HUES6 (cell line): ENCODE measurements at regions not wholly inside any gene's neighbourhood (a gene's known extent, or its start where the extent isn't known, plus 50 kb on each side); places are given as distances from the start of the nearest gene placed in this dataset.
"Not testable (repeated sequence)": the region's sequence is repeated elsewhere in the genome, so short reads cannot be mapped to it uniquely, and the experiment has no call there.

Experiments
- H3K27ac ChIP-seq: 2 replicates; pipeline ENCODE4 v1.7.0; 2013; ENCODE audit warnings: low read depth, mild to moderate bottlenecking, low read length, inconsistent platforms
- H3K27me3 ChIP-seq: 2 replicates; pipeline ENCODE4 v1.6.1; 2013; ENCODE audit warnings: low read length; ENCODE audit not compliant: control insufficient read depth, insufficient read depth
- H3K36me3 ChIP-seq: 2 replicates; pipeline ENCODE4 v1.6.1; 2013; ENCODE audit warnings: low read length; ENCODE audit not compliant: control insufficient read depth, insufficient read depth
- H3K4me1 ChIP-seq: 2 replicates; pipeline ENCODE4 v1.6.1; 2013; ENCODE audit warnings: low read length; ENCODE audit not compliant: control insufficient read depth, insufficient read depth
- H3K4me3 ChIP-seq: 2 replicates; pipeline ENCODE4 v1.5.1; 2013; ENCODE audit warnings: low read depth, low read length
- H3K9ac ChIP-seq: one replicate; pipeline ENCODE4 v1.6.1; 2013; ENCODE audit warnings: mild to moderate bottlenecking, low read length
- H3K9me3 ChIP-seq: 2 replicates; pipeline ENCODE4 v1.6.1; 2013; ENCODE audit warnings: low read depth, low read length; ENCODE audit not compliant: control insufficient read depth, insufficient read depth

- Histone ChIP-seq H3K27ac (no peak overlapping the region), H3K4me1 (no peaks in the 10 kb centered on the region), H3K9ac (no peak overlapping the region)
Observed at GRCh38 chr2:8138525-8138922, 543.3 kb upstream of the ID2 start.

GRCh38 chr2:8138923-8139667 is 542.8 kb upstream of the ID2 start:
- H3K27me3 ChIP-seq, result no peaks in the 10 kb centered on the region
- no peaks in the 10 kb centered on the region for H3K4me1 ChIP-seq
- H3K27ac ChIP-seq, result no peak overlapping the region
- H3K36me3 ChIP-seq, result no peaks in the 10 kb centered on the region
- no peak overlapping the region for H3K4me3 ChIP-seq
- H3K9ac ChIP-seq, result no peak overlapping the region
- no peaks in the 10 kb centered on the region for H3K9me3 ChIP-seq

More at GRCh38 chr2:8138525-8138922, 543.3 kb upstream of the ID2 start:
- no peak overlapping the region for H3K4me3 ChIP-seq
- H3K9me3 ChIP-seq, result no peaks in the 10 kb centered on the region
- H3K36me3 ChIP-seq, result no peaks in the 10 kb centered on the region
- no peaks in the 10 kb centered on the region for H3K27me3 ChIP-seq

DNA sequence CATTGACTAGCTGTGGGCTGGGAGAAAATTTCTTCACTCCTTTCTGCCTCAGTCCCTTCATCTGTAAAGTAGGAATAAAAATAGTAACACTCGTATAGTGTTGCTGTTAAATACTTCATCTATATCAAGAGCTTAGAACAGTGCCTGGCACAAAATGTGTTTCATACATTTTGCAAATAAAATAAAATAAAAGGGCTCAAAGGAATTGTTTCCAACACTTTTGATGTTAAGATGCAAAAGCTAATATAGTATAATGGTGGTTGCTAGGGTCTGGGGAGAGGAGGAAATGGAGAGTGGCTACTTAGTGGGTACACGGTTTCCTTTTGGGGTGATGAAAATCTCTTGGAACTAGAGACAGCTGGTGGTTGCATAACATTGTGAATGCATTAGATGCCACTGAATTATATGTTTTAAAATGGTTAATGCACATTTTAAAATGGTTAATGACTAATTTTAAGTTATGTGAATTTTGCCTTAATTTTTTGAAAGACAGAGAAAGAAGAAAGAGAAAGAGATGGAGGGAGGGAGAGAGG is 542.1 kb upstream of the ID2 start:
- H3K4me3 ChIP-seq, result no peak overlapping the region

GRCh38 chr2:8141079-8141707 is 540.7 kb upstream of the ID2 start:
- Histone ChIP-seq H3K36me3 (no peaks in the 10 kb centered on the region), H3K4me3 (no peak overlapping the region), H3K27me3 (no peaks in the 10 kb centered on the region), H3K4me1 (no peaks in the 10 kb centered on the region), H3K9me3 (no peaks in the 10 kb centered on the region), H3K27ac (no peak overlapping the region), H3K9ac (no peak overlapping the region)

More for the DNA sequence above, 542.1 kb upstream of the ID2 start:
- Histone ChIP-seq H3K4me1 (no peaks in the 10 kb centered on the region), H3K9ac (no peak overlapping the region), H3K36me3 (no peaks in the 10 kb centered on the region), H3K27me3 (no peaks in the 10 kb centered on the region), H3K9me3 (no peaks in the 10 kb centered on the region), H3K27ac (no peak overlapping the region)

DNA sequence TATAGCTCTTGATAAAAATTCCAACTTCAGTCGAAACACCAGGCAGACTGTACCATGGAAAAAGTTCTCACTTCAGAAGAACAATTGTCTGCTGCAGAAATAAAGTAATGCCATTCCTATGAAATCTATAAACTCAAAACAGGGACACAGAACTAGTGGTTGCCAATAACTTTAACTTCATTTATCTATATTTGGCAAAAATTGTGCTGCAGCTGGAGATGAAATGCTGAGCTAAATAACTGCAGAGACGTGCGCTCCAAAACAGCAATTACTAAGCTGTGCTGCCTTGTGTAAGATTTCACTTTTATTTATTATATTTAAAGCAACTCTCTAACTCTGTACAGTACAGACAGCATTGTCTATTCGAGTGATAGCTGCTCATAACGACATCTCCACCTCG is 540.1 kb upstream of the ID2 start:
- H3K4me3 ChIP-seq, result no peak overlapping the region
- H3K36me3 ChIP-seq, result no peaks in the 10 kb centered on the region
- H3K4me1 ChIP-seq, result no peaks in the 10 kb centered on the region
- H3K9ac ChIP-seq, result no peak overlapping the region
- H3K27me3 ChIP-seq, result no peaks in the 10 kb centered on the region
- H3K9me3 ChIP-seq, result no peaks in the 10 kb centered on the region
- no peak overlapping the region for H3K27ac ChIP-seq

DNA sequence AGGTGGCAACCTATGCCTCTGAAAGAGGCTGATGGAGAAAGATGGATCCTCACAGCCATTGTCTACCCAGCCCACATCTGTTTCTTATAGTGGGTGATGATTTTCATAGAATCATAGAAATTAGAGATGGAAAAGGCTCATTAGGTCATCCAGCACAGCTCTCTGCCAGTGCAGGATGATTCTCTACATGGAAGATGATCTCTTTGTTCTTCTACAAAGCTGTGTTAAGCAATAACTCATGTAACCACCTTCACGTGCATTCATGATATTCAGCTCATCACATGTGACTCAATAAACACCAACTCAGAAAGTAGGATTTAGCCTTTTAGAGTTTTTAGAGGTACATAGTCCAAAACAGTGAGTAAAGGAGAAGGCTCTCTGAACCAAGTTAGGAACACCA is 539.4 kb upstream of the ID2 start:
- H3K27me3 ChIP-seq, result no peaks in the 10 kb centered on the region
- H3K4me1 ChIP-seq, result no peaks in the 10 kb centered on the region
- no peak overlapping the region for H3K27ac ChIP-seq
- no peaks in the 10 kb centered on the region for H3K9me3 ChIP-seq
- no peak overlapping the region for H3K9ac ChIP-seq
- no peaks in the 10 kb centered on the region for H3K36me3 ChIP-seq
- no peak overlapping the region for H3K4me3 ChIP-seq

GRCh38 chr2:8144131-8144631 is 537.7 kb upstream of the ID2 start:
- Histone ChIP-seq H3K9ac (no peak overlapping the region), H3K4me1 (no peaks in the 10 kb centered on the region), H3K36me3 (no peaks in the 10 kb centered on the region), H3K9me3 (no peaks in the 10 kb centered on the region), H3K27me3 (no peaks in the 10 kb centered on the region), H3K4me3 (no peak overlapping the region), H3K27ac (no peak overlapping the region)

DNA sequence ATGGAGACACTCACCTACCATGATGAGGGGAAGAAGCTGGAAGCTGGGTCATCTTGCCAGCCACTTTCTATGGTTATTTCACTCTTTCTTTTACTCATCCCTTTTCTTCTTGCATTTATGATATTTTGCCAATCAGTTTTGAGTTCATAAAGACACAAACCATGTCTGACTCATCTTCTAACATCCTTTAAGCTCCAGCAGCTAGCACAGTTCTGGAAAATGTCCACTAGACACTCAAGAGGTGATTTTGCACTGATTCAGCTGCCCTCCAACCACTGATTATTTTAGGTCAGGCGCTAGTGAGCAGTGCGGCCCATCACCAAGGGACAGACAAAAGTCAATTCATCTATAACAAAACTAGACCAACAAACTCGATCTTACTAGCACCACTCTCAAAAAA is 537.1 kb upstream of the ID2 start:
- no peaks in the 10 kb centered on the region for H3K27me3 ChIP-seq
- H3K27ac ChIP-seq, result no peak overlapping the region
- no peaks in the 10 kb centered on the region for H3K9me3 ChIP-seq
- no peak overlapping the region for H3K9ac ChIP-seq
- H3K4me1 ChIP-seq, result no peaks in the 10 kb centered on the region
- no peaks in the 10 kb centered on the region for H3K36me3 ChIP-seq
- no peak overlapping the region for H3K4me3 ChIP-seq

DNA sequence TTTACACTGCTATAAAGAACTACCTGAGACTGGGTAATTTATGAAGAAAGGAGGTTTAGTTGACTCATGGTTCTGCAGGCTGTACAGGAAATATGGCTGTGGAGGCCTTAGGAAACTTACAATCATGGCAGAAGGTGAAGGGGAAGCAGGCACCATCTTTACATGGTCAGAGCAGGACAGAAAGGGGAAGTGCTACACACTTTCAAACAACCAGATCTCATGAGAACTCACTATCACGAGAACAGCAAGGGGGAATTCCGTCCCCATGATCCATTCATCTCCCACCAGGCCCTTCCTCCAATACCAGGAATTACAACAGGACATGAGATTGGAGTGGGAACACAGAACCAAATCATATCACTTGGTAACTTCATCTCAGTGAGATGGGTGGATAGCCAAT is 536.5 kb upstream of the ID2 start:
- not testable (repeated sequence) for H3K9ac ChIP-seq, H3K36me3 ChIP-seq, H3K4me3 ChIP-seq, H3K27me3 ChIP-seq, H3K4me1 ChIP-seq, H3K9me3 ChIP-seq, H3K27ac ChIP-seq

DNA sequence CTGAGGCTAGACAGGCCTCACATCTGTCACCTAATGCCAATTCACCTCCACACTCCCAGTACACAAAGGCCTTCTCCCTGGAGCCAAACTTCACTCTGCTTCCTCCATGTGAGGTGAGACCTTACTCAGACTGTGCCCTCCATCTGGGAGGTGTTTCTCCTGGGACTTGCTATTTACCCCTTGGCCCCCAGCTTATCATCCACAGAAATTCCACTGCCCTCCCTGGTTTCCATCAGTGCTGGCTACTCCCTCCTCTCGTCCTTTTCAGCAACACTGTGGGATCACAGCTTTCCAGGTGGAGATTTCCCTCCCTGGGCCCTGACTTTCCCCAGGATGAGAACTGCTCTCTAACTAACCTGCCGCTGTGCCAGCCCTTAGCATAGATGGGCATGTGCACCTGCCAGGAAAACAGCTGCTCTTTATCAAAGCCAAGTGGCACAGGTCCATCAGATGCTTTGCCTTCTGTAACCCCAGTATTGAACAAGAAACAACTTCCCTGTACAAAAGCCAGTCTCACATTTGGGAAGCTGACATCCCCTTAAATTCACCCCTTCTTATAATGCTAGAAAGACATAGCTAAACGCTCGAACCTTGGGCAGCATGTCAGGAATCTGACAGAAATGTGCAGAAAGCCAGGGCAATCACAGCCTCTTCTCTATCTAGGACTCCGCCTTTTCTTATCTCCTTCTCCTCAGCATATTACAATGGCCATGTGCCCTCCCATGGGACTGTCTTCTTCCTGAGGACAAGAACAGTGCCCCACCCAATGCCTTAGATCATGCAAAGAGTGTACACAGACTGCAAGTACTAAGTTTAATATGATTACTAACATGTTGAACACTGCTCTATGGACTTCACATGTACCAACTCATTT is 535.5 kb upstream of the ID2 start:
- Histone ChIP-seq H3K27me3 (no peaks in the 10 kb centered on the region), H3K9me3 (no peaks in the 10 kb centered on the region), H3K4me1 (no peaks in the 10 kb centered on the region), H3K4me3 (no peak overlapping the region), H3K36me3 (no peaks in the 10 kb centered on the region), H3K27ac (no peak overlapping the region), H3K9ac (no peak overlapping the region)
